Activated naive CD8-positive, alpha-beta T cell treated with anti-CD3 and anti-CD28 coated beads, Interleukin-2, amount 50 U/mL, for 24 hours (primary cell): ENCODE measurements at regions not wholly inside any gene's neighbourhood (a gene's known extent, or its start where the extent isn't known, plus 50 kb on each side); places are given as distances from the start of the nearest gene placed in this dataset.

Experiments
- ATAC-seq: fragments of 150-1000 bp; cut with Tn5 transposase; one replicate; pipeline ENCODE4 v1.10.0; 2021
- DNase-seq: peaks from one replicate; pipeline ENCODE4 v3.0.0; 2021
- H3K27ac Mint-ChIP-seq: one replicate; pipeline ENCODE4 v1.8.0; 2021; ENCODE audit warnings: mild to moderate bottlenecking, mixed read lengths
- H3K27me3 Mint-ChIP-seq: one replicate; pipeline ENCODE4 v1.8.0; 2021; ENCODE audit warnings: mixed read lengths
- H3K36me3 Mint-ChIP-seq: one replicate; pipeline ENCODE4 v1.8.0; 2021; ENCODE audit warnings: low read depth, mixed read lengths
- H3K4me1 Mint-ChIP-seq: one replicate; pipeline ENCODE4 v1.8.0; 2021; ENCODE audit warnings: mixed read lengths
- H3K4me3 Mint-ChIP-seq: one replicate; pipeline ENCODE4 v1.8.0; 2021; ENCODE audit warnings: mild to moderate bottlenecking, moderate library complexity, mixed read lengths
- H3K9me3 Mint-ChIP-seq: one replicate; pipeline ENCODE4 v1.8.0; 2021; ENCODE audit warnings: mixed read lengths

- Mint-ChIP-seq H3K27me3 (no peaks in the 10 kb centered on the region), H3K4me3 (no peak overlapping the region), H3K36me3 (no peaks in the 10 kb centered on the region), H3K9me3 (peaks cover 15% of the 10 kb centered on the region), H3K27ac (no peak overlapping the region), H3K4me1 (no peaks in the 10 kb centered on the region)
- no peak for ATAC-seq
- DNase-seq: no peak
Observed at GRCh38 chr13:34583181-34583580, 358.9 kb upstream of the NBEA start.

GRCh38 chr13:34587576-34587975, 354.5 kb upstream of the NBEA start:
- DNase-seq: no peak
- no peak for ATAC-seq
- no peaks in the 10 kb centered on the region for H3K4me1 Mint-ChIP-seq
- no peak overlapping the region for H3K27ac Mint-ChIP-seq
- H3K27me3 Mint-ChIP-seq: no peaks in the 10 kb centered on the region
- H3K4me3 Mint-ChIP-seq: no peak overlapping the region
- peaks cover 15% of the 10 kb centered on the region for H3K9me3 Mint-ChIP-seq
- H3K36me3 Mint-ChIP-seq: no peaks in the 10 kb centered on the region

DNA sequence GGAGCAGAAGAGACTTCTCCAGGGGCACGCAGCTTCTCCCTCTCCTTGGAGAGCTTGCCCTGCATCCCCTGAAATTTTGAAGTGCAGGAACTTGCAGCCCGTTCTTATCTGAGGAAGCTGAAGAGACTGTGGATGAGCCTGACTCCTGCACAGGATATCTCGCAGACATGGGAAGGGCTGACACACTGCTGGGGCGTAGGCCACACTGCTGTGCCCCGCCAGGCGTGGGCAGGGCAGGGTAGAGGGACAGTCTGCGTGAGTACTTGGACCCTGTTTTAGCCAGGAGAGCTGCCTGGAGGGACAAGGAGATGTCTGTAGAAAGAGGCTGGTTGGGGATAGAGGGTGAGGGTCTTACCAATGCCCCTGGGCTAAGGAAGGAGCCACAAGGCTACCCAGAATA, 353.7 kb upstream of the NBEA start:
- ATAC-seq (no peak), DNase-seq (no peak)
- H3K27ac Mint-ChIP-seq: no peak overlapping the region
- H3K27me3 Mint-ChIP-seq: no peaks in the 10 kb centered on the region
- H3K4me1 Mint-ChIP-seq: no peaks in the 10 kb centered on the region
- H3K36me3 Mint-ChIP-seq: no peaks in the 10 kb centered on the region
- H3K9me3 Mint-ChIP-seq: peaks cover 15% of the 10 kb centered on the region
- H3K4me3 Mint-ChIP-seq: no peak overlapping the region

DNA sequence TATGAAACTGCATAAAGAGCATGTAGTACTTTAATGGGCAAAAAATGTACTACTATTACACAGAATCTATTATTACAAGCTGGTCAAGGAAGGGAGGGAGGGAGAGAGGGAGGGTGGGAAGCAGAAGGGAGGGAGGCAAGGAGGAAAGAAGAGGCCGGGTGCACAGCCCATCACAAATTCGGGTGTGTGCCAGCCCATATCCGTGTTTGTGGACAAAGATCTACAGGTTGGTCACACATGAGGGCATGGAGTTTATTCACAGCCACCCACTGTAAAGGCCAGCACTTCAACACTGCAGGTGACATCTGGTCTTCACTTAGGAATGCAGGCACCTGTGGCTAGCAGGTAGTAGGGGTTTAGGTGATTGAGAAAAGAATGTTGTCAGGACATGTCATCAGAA, 352.5 kb upstream of the NBEA start:
- no peak for DNase-seq
- H3K9me3 Mint-ChIP-seq: peaks cover 17% of the 10 kb centered on the region
- H3K4me3 Mint-ChIP-seq: no peak overlapping the region
- no peak for ATAC-seq
- no peaks in the 10 kb centered on the region for H3K36me3 Mint-ChIP-seq
- H3K27ac Mint-ChIP-seq: no peak overlapping the region
- no peaks in the 10 kb centered on the region for H3K4me1 Mint-ChIP-seq
- no peaks in the 10 kb centered on the region for H3K27me3 Mint-ChIP-seq

GRCh38 chr13:34591129-34591528, 350.9 kb upstream of the NBEA start:
- no peaks in the 10 kb centered on the region for H3K4me1 Mint-ChIP-seq
- no peak overlapping the region for H3K4me3 Mint-ChIP-seq
- ATAC-seq (no peak), DNase-seq (no peak)
- H3K36me3 Mint-ChIP-seq: no peaks in the 10 kb centered on the region
- H3K9me3 Mint-ChIP-seq: peaks cover 21% of the 10 kb centered on the region
- H3K27me3 Mint-ChIP-seq: no peaks in the 10 kb centered on the region
- H3K27ac Mint-ChIP-seq: no peak overlapping the region

DNA sequence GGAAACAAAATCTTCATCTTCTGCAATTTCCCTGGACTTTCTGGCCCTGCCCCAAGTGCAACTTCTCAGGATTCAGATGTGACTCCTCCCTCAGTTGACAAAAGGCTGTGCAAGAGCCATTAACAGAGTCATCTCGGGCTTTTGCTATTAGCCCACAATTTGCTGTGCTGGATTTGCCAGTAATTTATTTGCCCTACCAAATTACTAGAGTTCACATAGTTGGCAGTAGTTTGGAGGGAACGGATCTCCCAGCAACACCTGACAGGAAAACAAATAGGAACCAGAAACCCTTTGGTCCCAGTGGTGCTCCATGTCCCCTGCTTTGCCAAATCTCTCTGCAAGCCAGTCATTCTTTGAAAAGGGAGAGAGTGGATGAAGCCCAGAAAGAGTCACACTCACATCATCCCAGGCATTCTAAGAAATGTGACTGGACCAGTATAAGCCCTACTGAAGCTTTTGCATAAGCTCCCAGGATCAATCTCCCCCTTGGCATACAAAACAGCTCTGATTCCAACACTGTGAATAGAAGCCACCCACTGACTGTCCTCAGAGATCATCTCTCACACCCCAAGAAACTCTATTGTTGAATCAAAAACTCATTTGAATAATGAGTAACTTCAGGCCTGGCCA, 350.1 kb upstream of the NBEA start:
- no peaks in the 10 kb centered on the region for H3K4me1 Mint-ChIP-seq
- ATAC-seq (no peak), DNase-seq (no peak)
- H3K27ac Mint-ChIP-seq: no peak overlapping the region
- H3K9me3 Mint-ChIP-seq: peaks cover 16% of the 10 kb centered on the region
- H3K4me3 Mint-ChIP-seq: no peak overlapping the region
- H3K27me3 Mint-ChIP-seq: no peaks in the 10 kb centered on the region
- H3K36me3 Mint-ChIP-seq: no peaks in the 10 kb centered on the region

DNA sequence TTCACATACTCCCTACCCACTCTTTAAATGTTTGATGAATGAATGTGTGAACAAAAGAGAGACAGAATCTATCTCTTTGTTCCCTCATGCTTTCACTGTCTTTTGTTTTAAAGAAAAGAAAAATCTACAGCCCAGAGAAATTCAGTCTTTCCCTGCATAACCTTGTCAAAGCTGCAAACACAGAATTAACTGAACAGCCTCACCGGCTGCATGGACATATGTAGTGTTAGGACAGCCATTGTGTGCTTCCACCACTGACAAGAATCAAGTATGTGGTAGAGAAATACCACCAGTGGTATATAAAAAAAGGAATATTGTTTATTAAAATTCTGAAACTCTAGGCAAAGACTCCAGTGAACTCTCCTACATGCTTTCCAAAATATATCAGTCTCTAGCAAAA, 348.4 kb upstream of the NBEA start:
- Mint-ChIP-seq H3K27me3 (no peaks in the 10 kb centered on the region), H3K27ac (no peak overlapping the region), H3K36me3 (no peaks in the 10 kb centered on the region), H3K4me3 (no peak overlapping the region), H3K4me1 (no peaks in the 10 kb centered on the region), H3K9me3 (peaks cover 13% of the 10 kb centered on the region)
- DNase-seq (no peak), ATAC-seq (no peak)

GRCh38 chr13:34594507-34594906, 347.6 kb upstream of the NBEA start:
- ATAC-seq (no peak), DNase-seq (no peak)
- no peaks in the 10 kb centered on the region for H3K36me3 Mint-ChIP-seq
- no peak overlapping the region for H3K27ac Mint-ChIP-seq
- H3K27me3 Mint-ChIP-seq: no peaks in the 10 kb centered on the region
- peaks cover 13% of the 10 kb centered on the region for H3K9me3 Mint-ChIP-seq
- no peaks in the 10 kb centered on the region for H3K4me1 Mint-ChIP-seq
- H3K4me3 Mint-ChIP-seq: no peak overlapping the region

DNA sequence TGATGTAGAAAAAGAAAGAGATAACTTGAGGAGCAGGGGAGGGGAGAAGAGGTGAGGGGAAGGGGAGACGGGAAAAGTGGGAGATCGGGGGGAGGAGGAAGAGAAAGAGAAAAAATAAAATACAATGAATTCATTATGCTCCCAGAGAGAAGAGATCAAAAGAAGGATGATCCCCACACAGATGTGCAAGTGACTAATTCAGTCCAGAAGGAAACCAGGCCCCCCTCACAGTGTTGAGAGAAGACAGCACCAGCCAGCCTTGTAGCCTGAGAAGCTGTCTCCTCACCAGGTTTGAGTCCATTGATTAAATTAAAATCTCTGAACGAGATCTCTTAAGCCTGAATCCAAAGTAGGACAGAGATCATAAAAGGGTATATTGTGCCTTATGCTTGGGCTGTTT, 333.7 kb upstream of the NBEA start:
- H3K27ac Mint-ChIP-seq: no peak overlapping the region
- DNase-seq (no peak), ATAC-seq (no peak)
- no peaks in the 10 kb centered on the region for H3K36me3 Mint-ChIP-seq
- no peak overlapping the region for H3K4me3 Mint-ChIP-seq
- no peaks in the 10 kb centered on the region for H3K27me3 Mint-ChIP-seq
- H3K4me1 Mint-ChIP-seq: no peaks in the 10 kb centered on the region
- H3K9me3 Mint-ChIP-seq: no peaks in the 10 kb centered on the region

DNA sequence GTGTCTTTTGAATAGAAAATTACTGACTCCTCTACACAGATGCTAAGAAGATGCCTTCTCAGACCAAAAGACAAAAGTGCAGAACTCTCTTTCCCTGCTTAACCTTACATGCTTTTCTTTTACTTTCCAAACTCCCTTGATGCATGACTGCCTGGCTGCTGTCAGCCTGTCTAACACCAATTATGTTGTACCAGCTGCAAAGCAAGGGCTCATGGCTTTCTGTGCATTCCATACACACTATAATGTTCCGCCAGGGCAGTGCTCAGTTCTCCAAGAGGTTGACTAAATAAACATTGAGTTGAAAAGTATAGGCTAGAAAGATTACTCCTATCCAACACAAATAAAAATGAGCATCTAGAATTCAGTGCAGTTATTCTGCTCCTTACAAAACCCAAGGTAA, 330.4 kb upstream of the NBEA start:
- ATAC-seq: no peak

GRCh38 chr13:34617473-34618083, 324.5 kb upstream of the NBEA start:
- H3K27me3 Mint-ChIP-seq: no peaks in the 10 kb centered on the region
- no peaks in the 10 kb centered on the region for H3K36me3 Mint-ChIP-seq
- ATAC-seq (no peak), DNase-seq (no peak)
- H3K4me3 Mint-ChIP-seq: no peak overlapping the region
- H3K9me3 Mint-ChIP-seq: peaks cover 3% of the 10 kb centered on the region
- H3K4me1 Mint-ChIP-seq: no peaks in the 10 kb centered on the region
- no peak overlapping the region for H3K27ac Mint-ChIP-seq

More for the DNA sequence above, 330.4 kb upstream of the NBEA start:
- no peak overlapping the region for H3K27ac Mint-ChIP-seq
- H3K9me3 Mint-ChIP-seq: peaks cover 3% of the 10 kb centered on the region
- H3K4me1 Mint-ChIP-seq: no peaks in the 10 kb centered on the region
- H3K36me3 Mint-ChIP-seq: no peaks in the 10 kb centered on the region
- H3K27me3 Mint-ChIP-seq: no peaks in the 10 kb centered on the region
- no peak overlapping the region for H3K4me3 Mint-ChIP-seq
- DNase-seq: no peak

GRCh38 chr13:34618654-34619053, 323.4 kb upstream of the NBEA start:
- Mint-ChIP-seq H3K36me3 (no peaks in the 10 kb centered on the region), H3K27ac (no peak overlapping the region)
- no peak for ATAC-seq

GRCh38 chr13:34619326-34619725, 322.7 kb upstream of the NBEA start:
- Mint-ChIP-seq H3K4me3 (no peak overlapping the region), H3K36me3 (no peaks in the 10 kb centered on the region), H3K27ac (no peak overlapping the region), H3K4me1 (no peaks in the 10 kb centered on the region), H3K27me3 (no peaks in the 10 kb centered on the region), H3K9me3 (peaks cover 3% of the 10 kb centered on the region)
- DNase-seq (no peak), ATAC-seq (no peak)

More at GRCh38 chr13:34618654-34619053, 323.4 kb upstream of the NBEA start:
- H3K4me1 Mint-ChIP-seq: no peaks in the 10 kb centered on the region
- H3K4me3 Mint-ChIP-seq: no peak overlapping the region
- H3K9me3 Mint-ChIP-seq: peaks cover 3% of the 10 kb centered on the region
- H3K27me3 Mint-ChIP-seq: no peaks in the 10 kb centered on the region
- DNase-seq: no peak

DNA sequence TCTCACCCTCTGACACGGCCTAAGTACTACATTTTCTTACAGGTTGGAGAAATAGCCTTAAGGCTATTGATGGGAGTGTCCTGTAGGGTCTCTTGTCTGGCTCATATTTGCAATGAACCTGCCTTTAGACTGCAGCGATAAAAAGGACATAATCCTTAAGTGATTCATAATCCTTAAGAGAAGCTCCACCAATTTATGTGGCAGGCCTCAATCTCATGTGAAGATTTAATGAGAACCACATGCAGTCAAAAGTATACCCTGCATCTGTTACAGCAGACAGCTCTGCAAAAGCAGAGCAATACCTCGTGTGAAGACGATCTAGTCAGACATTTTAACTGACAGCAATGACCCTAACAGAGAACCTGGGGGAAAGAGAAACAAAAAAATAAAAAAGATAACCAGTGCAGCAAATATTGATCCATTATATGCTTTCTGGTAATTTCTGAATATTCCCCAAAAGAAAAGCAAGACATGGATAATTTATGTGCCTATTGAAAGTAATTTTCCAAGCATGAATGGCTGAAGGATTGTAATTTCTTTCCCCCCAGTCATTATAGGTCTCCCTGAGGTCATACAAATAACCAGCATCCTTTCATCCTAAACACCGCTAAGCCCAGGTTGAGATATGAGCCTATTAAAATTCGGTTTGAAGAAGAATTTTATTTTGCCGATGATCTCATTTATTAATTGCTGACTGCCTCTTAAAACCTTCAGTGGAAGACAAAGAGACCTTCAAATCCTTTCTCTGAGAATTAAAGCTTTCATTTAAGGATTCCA, 321.8 kb upstream of the NBEA start:
- Mint-ChIP-seq H3K4me1 (no peaks in the 10 kb centered on the region), H3K4me3 (no peak overlapping the region), H3K27ac (no peak overlapping the region), H3K36me3 (no peaks in the 10 kb centered on the region), H3K27me3 (no peaks in the 10 kb centered on the region), H3K9me3 (peaks cover 3% of the 10 kb centered on the region)
- DNase-seq (no peak), ATAC-seq (no peak)

DNA sequence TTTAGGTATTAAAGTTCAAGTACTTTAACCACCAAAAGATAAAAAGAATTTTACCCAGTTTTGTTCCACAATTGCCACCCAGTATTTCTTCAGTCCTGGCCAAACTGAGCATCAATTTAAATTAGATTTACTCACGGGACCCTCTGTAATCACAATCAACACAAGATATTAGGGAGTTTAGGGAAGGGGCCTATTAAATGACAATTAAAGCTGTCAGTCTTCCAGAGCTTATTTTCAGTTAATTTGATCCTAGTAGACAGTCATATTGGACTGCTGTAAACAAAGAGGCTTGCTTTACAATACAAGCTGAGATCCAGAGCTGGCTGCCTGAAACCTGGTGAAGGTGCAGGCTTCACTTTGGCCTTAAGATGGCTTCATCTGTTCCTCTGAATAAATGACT, 321.2 kb upstream of the NBEA start:
- ATAC-seq: no peak
- Mint-ChIP-seq H3K27me3 (no peaks in the 10 kb centered on the region), H3K4me3 (no peak overlapping the region), H3K9me3 (peaks cover 2% of the 10 kb centered on the region), H3K36me3 (no peaks in the 10 kb centered on the region), H3K4me1 (no peaks in the 10 kb centered on the region), H3K27ac (no peak overlapping the region)
- DNase-seq: no peak
